ENCODE measurements at regions not wholly inside any gene's neighbourhood (a gene's known extent, or its start where the extent isn't known, plus 50 kb on each side); places are given as distances from the start of the nearest gene placed in this dataset.

DNA sequence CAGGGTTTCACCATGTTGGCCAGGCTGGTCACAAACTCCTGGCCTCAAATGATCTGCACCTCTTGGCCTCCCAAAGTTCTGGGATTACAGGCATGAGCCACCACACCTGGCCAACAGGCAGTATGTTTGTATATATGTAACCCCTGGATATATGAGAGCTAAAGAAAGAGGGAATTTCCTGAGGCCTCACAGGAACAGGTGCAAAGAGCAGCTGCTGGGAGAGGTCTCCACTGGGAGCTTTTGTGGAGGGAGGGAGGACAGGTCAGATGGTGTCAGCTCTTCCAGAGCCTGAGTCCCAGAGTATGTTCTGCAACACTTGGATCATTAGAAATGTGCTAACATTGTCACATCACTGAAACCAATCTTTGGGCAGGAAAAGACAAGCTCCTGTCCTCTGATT, 110.1 kb upstream of the KIF5B start:
- TF ChIP-seq ZFX (IDR thresholded peaks at IDR 0.05; ENCODE audit: borderline replicate concordance): no peak
- TF ChIP-seq CTCF (IDR thresholded peaks at IDR 0.05): no peak
- no peak overlapping the region for H3K27ac ChIP-seq

DNA sequence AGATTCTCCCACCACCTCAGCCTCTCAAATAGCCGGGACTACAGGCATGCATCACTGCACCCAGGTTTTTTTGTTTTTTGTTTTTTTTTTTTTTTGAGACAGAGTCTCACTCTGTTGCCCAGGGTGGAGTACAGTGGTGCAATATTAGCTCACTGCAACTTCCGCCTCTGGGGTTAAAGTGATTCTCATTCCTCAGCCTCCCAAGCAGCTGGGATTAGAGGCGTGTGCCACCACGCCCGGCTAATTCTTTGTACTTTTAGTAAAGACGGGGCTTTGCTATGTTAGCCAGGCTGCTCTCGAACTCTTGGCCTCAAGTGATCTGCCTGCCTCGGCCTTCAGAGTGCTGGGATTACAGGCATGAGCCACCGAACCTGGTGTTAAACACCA, 107.5 kb upstream of the KIF5B start:
- TF ChIP-seq ZFX (IDR thresholded peaks at IDR 0.05; ENCODE audit: borderline replicate concordance) (no peak), CTCF (IDR thresholded peaks at IDR 0.05) (no peak)
- H3K27ac ChIP-seq: no peak overlapping the region

DNA sequence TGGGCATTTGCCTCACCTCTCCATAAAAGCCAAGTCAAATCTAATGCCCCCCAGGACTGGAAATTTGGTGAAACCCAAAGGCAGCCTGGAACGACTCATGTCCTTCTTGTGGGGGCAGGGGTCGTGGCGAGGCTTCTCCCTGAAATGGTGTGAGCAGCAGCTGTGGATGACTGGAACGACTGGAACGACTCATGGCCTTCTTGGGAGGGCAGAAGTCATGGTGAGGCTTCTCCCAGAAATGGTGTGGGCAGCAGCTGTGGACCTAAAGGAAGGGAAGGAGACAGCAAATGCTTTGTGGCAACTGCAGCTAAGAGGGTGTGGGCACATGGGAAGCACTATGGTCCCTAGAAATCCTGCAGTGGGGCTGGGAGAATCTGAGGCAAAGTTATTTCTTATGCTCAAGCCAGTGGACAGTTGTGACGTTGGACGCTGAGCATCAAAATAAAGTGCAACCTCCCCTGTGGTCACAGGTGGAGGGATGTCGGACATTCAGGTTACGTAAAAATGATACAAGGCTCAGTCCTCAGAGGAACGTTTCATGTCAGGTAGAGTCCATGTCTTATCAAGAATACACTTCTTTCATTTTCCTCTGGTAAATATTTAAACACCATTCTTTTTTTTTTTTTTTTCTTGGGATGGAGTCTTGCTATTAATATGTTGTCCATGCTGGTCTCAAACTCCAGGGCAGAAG, 107.0 kb upstream of the KIF5B start:
- no peak for TF ChIP-seq CTCF (IDR thresholded peaks at IDR 0.05)
- no peak for TF ChIP-seq ZFX (IDR thresholded peaks at IDR 0.05; ENCODE audit: borderline replicate concordance)
- H3K27ac ChIP-seq: no peak overlapping the region

GRCh38 chr10:32161586-32161985, 105.4 kb upstream of the KIF5B start:
- H3K27ac ChIP-seq: no peak overlapping the region
- no peak for TF ChIP-seq ZFX (IDR thresholded peaks at IDR 0.05; ENCODE audit: borderline replicate concordance)
- TF ChIP-seq CTCF (IDR thresholded peaks at IDR 0.05): no peak

DNA sequence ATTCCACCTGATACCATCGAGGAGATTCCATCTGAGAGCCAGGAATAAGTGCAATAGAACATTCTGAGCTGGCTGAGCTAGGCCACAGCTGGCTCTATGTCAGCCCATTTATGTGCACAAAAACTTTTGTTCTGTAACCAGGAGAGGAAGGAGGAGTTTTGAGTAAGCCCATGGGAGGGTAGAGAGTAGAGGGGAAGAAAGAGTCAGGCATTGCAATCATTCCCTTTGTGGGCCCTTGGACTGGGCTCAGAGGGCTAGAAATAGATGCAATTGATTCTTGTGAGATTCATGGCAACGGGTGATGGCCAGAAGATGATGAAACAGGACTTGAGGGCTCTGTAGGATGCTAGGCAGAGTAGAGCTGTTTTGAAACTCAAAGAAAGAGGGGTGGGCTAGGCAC, 104.6 kb upstream of the KIF5B start:
- no peak for TF ChIP-seq ZFX (IDR thresholded peaks at IDR 0.05; ENCODE audit: borderline replicate concordance)
- no peak for TF ChIP-seq CTCF (IDR thresholded peaks at IDR 0.05)
- H3K27ac ChIP-seq: no peak overlapping the region

DNA sequence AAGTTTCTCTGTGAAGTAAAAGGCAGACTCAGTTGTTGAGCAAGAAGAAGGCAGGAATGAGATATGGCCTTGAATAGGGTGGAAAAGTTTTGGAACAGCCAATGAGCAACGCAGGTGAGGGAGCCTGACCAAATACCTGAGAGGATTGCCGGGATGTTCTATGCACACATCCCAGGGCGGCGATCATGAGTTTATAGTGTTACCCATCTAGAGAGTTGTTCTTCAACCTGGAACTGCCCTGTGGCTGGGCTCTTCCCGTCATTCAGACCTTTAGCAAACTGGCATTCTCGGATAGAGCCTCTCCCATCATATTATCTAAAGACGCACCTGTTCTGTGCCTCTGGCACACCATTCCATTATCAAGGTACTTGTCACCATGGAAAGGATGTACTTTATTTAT, 103.0 kb upstream of the KIF5B start:
- H3K27ac ChIP-seq: no peak overlapping the region
- TF ChIP-seq CTCF (IDR thresholded peaks at IDR 0.05) (no peak), ZFX (IDR thresholded peaks at IDR 0.05; ENCODE audit: borderline replicate concordance) (no peak)

DNA sequence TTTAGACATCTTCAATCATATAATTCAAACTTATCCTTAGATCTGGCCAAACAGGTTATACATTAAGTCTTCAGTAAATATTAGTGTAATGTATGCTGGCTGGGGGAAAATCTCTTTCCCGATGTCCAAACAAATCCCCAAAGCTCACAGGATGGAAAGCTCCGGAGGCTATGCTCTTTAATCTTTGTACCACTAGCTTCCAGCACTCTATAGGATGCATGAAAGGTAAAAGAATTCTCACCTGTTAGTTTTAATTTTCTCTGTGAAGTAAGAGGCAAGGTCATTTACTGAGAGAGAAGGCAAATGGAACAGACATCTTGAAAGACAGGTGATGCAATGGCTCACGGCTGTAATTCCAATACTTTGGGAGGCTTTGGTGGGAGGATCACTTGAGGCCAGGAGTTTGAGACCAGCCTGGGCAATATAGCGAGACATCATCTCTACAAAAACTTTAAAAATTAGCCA, 99.8 kb upstream of the KIF5B start:
- no peak for TF ChIP-seq CTCF (IDR thresholded peaks at IDR 0.05)
- no peak for TF ChIP-seq ZFX (IDR thresholded peaks at IDR 0.05; ENCODE audit: borderline replicate concordance)
- H3K27ac ChIP-seq: peak overlapping the region; percentile 64

Measured in 22Rv1 (cell line).